Fibroblast of pulmonary artery (primary cell): ENCODE measurements at regions not wholly inside any gene's neighbourhood (a gene's known extent, or its start where the extent isn't known, plus 50 kb on each side); places are given as distances from the start of the nearest gene placed in this dataset.

Source experiments
- DNase-seq: peaks from one replicate; pipeline ENCODE4 v3.0.0-alpha.2; 2010; ENCODE audit warnings: low read depth
- H3K4me3 ChIP-seq: replicated peaks from 2 replicates; pipeline ENCODE4 v1.5.1; 2011; ENCODE audit warnings: low read depth, mild to moderate bottlenecking, control low read depth, low read length, moderate library complexity
- TF ChIP-seq, protein P1 (sequence below): IDR thresholded peaks from 2 replicates; pipeline ENCODE4 v1.5.1; 2011; ENCODE audit warnings: mild to moderate bottlenecking, control low read depth, low read length, inconsistent platforms; ENCODE audit errors: missing control alignments

DNA sequence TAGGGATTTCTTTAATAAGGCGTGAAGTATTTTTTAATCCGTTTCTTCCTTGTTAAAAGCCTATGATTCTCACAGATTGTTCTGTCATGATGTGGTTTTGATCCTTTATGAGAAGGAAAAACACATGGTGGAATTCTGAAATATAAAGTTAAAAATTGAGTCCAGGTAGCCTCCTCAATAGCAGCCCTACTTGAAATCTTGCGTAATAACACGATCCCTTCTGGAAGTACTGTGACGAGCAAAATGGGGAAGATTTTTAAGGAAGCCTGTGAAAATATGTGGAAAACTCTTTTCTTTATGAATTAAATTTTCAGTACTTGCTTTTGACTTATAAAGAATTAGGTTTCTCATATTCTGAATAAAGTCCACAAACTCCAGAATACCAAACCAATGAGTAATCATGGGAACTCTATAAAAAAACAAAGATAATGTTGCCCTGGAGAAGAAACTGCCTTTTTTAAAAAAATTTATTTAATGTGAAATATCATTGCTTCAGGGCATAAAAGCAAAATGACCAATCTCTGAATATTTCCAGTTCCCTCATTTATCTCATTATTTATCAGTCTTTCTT is 476.4 kb upstream of the ZEB2 start:
- peak; percentile 72 for DNase-seq
- no peak overlapping the region for H3K4me3 ChIP-seq
- TF ChIP-seq, protein P1, sequence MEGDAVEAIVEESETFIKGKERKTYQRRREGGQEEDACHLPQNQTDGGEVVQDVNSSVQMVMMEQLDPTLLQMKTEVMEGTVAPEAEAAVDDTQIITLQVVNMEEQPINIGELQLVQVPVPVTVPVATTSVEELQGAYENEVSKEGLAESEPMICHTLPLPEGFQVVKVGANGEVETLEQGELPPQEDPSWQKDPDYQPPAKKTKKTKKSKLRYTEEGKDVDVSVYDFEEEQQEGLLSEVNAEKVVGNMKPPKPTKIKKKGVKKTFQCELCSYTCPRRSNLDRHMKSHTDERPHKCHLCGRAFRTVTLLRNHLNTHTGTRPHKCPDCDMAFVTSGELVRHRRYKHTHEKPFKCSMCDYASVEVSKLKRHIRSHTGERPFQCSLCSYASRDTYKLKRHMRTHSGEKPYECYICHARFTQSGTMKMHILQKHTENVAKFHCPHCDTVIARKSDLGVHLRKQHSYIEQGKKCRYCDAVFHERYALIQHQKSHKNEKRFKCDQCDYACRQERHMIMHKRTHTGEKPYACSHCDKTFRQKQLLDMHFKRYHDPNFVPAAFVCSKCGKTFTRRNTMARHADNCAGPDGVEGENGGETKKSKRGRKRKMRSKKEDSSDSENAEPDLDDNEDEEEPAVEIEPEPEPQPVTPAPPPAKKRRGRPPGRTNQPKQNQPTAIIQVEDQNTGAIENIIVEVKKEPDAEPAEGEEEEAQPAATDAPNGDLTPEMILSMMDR: no peak

DNA sequence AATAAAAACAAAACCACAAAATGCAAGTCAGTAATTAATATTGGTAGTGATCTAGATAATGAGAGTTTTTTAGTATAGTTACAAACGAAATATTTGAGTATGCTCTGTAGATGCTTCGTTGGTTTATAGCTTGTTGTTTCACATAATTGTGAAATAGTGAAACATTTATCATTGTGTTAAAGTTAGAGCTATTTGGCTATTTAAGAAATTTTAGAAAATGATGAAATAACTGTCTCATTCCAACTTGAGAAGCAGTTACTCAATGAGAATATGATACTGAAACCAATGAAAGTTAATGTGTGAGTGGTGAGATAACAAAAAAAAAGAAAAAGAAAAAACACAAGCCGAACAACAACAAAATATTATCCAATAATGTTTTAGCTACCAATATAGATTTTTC is 475.6 kb upstream of the ZEB2 start:
- peak; percentile 54 for DNase-seq
- no peak overlapping the region for H3K4me3 ChIP-seq
- TF ChIP-seq, protein P1: no peak

DNA sequence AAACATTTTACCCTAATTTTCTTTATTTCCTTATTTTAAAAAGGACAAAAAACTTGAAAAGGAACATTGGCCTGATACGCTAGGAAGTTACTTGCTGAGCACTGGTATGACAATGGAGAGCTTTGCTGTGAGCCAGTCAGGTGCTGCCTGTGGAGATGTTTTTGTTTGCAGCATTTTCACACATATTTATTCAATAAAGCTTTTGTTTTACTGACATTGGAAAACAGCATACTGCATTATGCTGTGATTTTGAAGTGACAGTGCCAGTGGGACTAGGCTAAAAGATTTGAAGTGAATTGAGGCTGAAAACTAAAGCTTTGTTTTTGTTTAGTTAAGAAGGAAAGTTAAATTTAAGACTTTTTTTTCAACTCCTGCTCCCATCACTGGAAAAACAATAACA is 470.7 kb upstream of the ZEB2 start:
- H3K4me3 ChIP-seq: no peak overlapping the region
- no peak for DNase-seq
- TF ChIP-seq, protein P1: no peak

DNA sequence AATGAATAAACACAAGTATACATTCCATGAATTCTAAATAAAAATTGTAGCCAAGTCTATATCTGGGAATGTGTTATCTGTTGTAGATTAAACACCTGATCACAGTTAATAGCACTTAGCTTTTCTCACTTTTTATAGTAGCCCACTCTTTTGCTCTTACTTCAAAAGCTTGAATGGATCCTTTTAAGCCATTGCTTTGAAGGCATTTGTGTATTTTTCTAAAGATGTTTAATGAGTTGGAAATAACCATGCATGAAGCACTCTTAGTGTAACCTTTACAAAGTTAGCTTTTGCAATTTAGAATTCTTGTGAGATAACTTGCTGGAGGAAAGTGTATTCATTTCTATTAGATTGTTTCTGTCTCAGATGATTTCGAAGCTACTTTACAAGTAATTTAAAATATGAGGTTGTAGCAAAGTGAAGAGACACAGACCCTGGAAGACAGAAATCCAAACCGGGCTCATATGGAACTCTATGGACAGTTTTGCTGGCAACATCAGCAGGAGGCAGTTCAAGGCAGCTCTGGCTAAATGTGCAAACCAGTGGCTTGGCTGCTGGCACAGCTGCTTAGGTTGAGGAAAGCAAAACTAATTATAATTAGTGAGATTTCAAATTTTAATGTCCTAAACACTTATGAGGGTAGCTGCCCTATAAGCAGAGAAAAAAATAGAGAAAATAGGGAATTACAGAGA is 469.8 kb upstream of the ZEB2 start:
- TF ChIP-seq, protein P1: no peak
- H3K4me3 ChIP-seq: no peak overlapping the region
- no peak for DNase-seq

DNA sequence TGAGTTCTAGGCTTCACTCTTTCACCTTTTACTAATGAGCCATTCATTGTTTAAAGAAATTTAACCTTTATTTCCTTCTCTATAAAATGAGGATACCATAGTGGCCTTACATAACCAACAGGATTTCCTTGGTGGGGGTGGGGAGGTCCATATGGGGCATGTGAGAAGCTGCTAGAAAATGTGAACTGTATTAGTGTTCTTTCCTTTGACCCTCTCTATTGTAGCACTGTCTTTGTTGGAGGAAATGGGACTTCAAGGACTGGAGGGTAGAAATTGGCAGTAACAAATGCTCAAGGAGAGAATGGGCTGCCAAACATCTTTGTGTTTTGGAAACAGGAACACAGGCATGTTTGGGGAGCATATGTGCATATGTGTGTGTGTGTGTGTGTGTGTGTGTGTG is 468.7 kb upstream of the ZEB2 start:
- TF ChIP-seq, protein P1: no peak
- no peak for DNase-seq
- no peak overlapping the region for H3K4me3 ChIP-seq

DNA sequence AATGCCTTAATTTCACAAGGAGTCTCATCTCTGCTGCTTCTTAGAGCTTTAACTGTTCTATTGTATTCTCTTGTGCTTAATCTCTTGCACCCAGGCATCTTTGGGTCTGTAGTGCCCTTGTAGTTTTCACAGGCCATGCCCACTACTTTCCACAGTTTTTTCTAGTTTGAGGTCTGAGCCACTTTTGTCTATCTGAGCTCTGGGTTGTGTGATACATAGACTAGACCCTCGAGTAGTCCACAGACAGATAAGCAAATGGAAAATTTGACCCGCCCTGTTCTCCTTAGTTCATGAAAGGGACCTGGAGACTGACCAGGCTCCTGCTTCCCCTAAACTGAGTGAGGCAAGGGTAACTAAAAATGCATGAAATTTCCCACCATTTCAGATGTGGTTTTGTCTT is 466.8 kb upstream of the ZEB2 start:
- no peak for DNase-seq
- TF ChIP-seq, protein P1: no peak

DNA sequence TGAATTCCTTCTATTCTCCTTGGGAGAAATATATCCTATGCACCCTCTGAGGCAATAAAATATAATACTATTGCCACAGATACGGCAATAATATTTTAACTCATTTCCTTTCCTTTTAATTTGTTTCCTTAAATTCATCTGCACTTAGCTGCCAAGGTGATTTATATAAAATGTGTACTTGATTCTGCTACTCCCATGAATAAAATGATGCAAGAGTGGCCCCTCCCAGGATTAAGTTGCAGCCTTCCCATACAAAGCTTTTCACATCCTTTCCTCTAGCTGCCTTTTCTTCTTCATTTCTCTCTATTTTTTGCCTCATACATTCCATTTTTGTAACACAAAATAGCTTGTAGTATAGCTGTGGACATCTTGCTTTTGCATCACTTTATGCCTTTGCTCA is 464.1 kb upstream of the ZEB2 start:
- no peak overlapping the region for H3K4me3 ChIP-seq
- TF ChIP-seq, protein P1: no peak
- no peak for DNase-seq

More for the DNA sequence above, 466.8 kb upstream of the ZEB2 start:
- H3K4me3 ChIP-seq: no peak overlapping the region
